ENCODE measurements at regions not wholly inside any gene's neighbourhood (a gene's known extent, or its start where the extent isn't known, plus 50 kb on each side); places are given as distances from the start of the nearest gene placed in this dataset.

DNA sequence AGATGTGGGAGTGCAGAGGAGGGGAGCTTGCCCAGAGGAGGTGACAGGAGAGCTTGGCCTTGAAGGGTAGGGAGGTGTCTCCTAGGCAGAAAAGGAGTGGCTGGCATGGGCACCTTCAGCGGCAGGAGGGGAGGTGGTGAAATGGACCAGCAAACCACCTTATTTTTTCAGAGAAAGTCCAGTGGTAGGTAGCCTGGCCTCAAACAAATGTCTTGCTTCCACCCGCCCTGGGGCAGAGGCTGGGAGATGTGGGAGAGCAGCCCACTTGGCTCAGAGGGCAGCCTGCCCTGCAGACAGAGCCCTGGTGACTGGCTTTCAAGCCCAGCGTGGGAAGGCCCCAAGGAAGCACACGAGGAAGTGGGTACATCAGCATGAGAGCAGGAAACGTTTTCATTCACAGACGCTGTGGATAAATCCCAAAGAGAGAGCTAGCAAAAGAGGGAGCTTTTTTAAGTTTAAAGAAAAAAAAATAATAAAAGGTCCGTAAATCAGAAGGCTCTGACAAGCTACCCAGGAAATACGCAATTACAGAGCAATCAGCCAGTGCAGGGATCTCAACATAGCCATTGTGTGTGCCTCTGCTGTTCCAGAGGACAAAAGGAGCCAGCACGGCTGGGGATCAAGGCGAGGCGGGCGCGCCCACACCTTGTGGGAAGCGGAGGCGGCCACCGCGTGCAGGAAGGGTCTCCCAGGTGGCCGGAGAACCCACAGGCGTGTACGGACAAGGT lies 238.7 kb upstream of the PLET1 start:
- TF ChIP-seq, protein P1, sequence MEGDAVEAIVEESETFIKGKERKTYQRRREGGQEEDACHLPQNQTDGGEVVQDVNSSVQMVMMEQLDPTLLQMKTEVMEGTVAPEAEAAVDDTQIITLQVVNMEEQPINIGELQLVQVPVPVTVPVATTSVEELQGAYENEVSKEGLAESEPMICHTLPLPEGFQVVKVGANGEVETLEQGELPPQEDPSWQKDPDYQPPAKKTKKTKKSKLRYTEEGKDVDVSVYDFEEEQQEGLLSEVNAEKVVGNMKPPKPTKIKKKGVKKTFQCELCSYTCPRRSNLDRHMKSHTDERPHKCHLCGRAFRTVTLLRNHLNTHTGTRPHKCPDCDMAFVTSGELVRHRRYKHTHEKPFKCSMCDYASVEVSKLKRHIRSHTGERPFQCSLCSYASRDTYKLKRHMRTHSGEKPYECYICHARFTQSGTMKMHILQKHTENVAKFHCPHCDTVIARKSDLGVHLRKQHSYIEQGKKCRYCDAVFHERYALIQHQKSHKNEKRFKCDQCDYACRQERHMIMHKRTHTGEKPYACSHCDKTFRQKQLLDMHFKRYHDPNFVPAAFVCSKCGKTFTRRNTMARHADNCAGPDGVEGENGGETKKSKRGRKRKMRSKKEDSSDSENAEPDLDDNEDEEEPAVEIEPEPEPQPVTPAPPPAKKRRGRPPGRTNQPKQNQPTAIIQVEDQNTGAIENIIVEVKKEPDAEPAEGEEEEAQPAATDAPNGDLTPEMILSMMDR (IDR thresholded peaks at IDR 0.05) = no peak
- no peak for TF ChIP-seq POLR2A (IDR thresholded peaks at IDR 0.05)
- no peaks in the 10 kb centered on the region for H3K9me3 ChIP-seq
- H3K4me3 ChIP-seq = no peak overlapping the region
- no peak for DNase-seq
- H3K4me1 ChIP-seq = no peaks in the 10 kb centered on the region
- no peaks in the 10 kb centered on the region for H3K27me3 ChIP-seq
- no peaks in the 10 kb centered on the region for H3K36me3 ChIP-seq
- intact Hi-C loops (cut with DNase I; ENCODE audit: low total_unique reads) = no loop called here
- no peak overlapping the region for H3K27ac ChIP-seq

DNA sequence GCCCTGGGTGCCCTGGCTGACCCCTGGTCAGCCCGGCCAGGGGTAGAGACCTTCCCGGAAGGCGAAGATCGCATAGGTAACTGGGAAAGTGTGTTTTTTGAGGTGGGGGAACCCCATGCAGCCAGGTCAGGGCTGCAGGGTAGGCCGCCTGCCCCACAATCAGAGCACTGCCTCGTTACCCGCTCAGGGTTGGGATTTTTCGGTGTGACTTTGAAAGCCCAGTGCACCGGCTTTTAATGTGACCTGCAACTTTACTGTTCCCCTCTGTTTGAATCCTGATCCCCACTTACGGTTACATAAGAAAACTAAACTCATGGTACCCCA lies 239.2 kb upstream of the PLET1 start:
- TF ChIP-seq, protein P1 (IDR thresholded peaks at IDR 0.05) = no peak
- TF ChIP-seq POLR2A (IDR thresholded peaks at IDR 0.05) = no peak
- intact Hi-C loops (cut with DNase I; ENCODE audit: low total_unique reads) = no loop called here
- Histone ChIP-seq H3K27ac (no peak overlapping the region), H3K36me3 (no peaks in the 10 kb centered on the region), H3K4me3 (no peak overlapping the region), H3K27me3 (no peaks in the 10 kb centered on the region), H3K9me3 (no peaks in the 10 kb centered on the region), H3K4me1 (no peaks in the 10 kb centered on the region)
- DNase-seq = no peak

DNA sequence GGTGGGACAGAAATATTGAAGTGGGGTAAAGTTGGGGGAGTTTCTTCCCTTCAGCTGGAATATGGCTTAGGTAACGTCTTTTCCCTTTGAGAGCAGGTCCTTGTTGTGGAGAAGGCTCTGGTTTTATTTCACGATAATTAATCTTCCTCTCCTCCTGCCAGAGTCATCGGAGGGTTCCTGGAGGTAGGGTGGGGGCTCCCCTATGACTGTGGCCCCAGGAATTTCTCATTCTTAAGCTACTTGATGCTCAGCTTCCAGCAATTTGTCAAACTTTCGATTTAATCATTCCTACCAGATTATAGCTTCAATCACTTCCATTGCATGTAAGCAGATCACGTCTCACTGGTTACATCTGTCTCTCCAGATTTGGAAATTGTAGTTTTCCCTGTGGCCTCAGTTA lies 242.8 kb upstream of the PLET1 start:
- Histone ChIP-seq H3K4me1 (no peaks in the 10 kb centered on the region), H3K36me3 (no peaks in the 10 kb centered on the region), H3K27me3 (no peaks in the 10 kb centered on the region), H3K27ac (no peak overlapping the region), H3K9me3 (no peaks in the 10 kb centered on the region), H3K4me3 (no peak overlapping the region)
- TF ChIP-seq POLR2A (IDR thresholded peaks at IDR 0.05) = no peak
- TF ChIP-seq, protein P1 (IDR thresholded peaks at IDR 0.05) = no peak
- no peak for DNase-seq
- intact Hi-C loops (cut with DNase I; ENCODE audit: low total_unique reads) = no loop called here

DNA sequence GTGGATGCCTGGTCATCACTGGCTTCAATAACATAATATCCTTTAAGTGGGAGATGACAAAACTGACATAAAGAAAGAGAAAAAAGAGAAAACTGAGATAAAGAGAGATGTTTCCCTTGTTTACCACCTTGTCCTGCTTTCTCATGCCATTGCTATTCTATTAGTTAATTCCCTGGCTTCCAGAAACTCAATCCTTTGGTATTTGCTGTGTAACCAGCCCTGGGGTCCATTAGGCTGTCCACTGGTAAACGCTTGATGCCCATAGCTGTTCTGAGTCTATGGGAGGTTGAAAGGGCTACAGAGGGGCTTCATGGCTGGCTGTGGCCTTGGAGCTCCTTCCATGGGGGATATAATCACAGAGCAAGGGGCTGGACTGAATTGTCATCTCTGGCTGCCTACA lies 243.4 kb upstream of the PLET1 start:
- H3K27ac ChIP-seq = no peak overlapping the region
- H3K27me3 ChIP-seq = no peaks in the 10 kb centered on the region
- DNase-seq = no peak
- TF ChIP-seq, protein P1 (IDR thresholded peaks at IDR 0.05) = no peak
- no peak for TF ChIP-seq POLR2A (IDR thresholded peaks at IDR 0.05)
- H3K4me1 ChIP-seq = no peaks in the 10 kb centered on the region
- H3K9me3 ChIP-seq = no peaks in the 10 kb centered on the region
- no peak overlapping the region for H3K4me3 ChIP-seq
- intact Hi-C loops (cut with DNase I; ENCODE audit: low total_unique reads) = no loop called here
- no peaks in the 10 kb centered on the region for H3K36me3 ChIP-seq

DNA sequence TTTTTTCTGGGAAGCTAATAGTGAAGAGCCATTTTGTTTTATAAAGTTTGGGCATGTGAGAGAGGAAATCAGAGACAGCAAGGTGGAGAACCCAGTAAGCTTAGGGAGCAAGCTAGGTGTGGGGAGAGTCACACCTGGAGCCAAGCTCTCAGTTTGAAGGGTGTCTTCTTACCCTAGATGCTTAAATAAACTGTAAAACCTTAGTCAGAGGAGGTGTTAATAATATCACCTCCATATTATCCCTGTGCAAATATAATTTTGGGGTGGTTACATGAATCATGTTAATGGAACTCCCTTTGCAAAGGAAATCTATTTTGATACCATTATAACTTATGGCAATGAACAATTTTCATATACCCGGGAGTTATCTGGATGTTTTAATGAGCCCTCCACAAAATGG lies 246.2 kb upstream of the PLET1 start:
- H3K4me1 ChIP-seq = no peaks in the 10 kb centered on the region
- H3K27me3 ChIP-seq = no peaks in the 10 kb centered on the region
- no peaks in the 10 kb centered on the region for H3K36me3 ChIP-seq
- H3K9me3 ChIP-seq = no peaks in the 10 kb centered on the region
- H3K4me3 ChIP-seq = no peak overlapping the region
- no peak overlapping the region for H3K27ac ChIP-seq
- intact Hi-C loops (cut with DNase I; ENCODE audit: low total_unique reads) = no loop called here
- DNase-seq = no peak
- TF ChIP-seq POLR2A (IDR thresholded peaks at IDR 0.05) = no peak
- TF ChIP-seq, protein P1 (IDR thresholded peaks at IDR 0.05) = no peak
